Kidney epithelial cell (primary cell): ENCODE measurements at regions not wholly inside any gene's neighbourhood (a gene's known extent, or its start where the extent isn't known, plus 50 kb on each side); places are given as distances from the start of the nearest gene placed in this dataset.

Experiments
- DNase-seq: peaks from one replicate; pipeline ENCODE4 v3.0.0-alpha.2; 2010; ENCODE audit warnings: low read depth
- H3K27me3 ChIP-seq: 2 replicates; pipeline ENCODE4 v1.6.0; 2011; ENCODE audit warnings: low read length; ENCODE audit not compliant: control insufficient read depth, insufficient read depth
- H3K36me3 ChIP-seq: 2 replicates; pipeline ENCODE4 v1.5.1; 2011; ENCODE audit warnings: low read length; ENCODE audit not compliant: control insufficient read depth, insufficient read depth
- H3K4me3 ChIP-seq: 2 replicates; pipeline ENCODE4 v1.5.1; 2011; ENCODE audit warnings: low read depth, mild to moderate bottlenecking, control low read depth, low read length
- TF ChIP-seq, protein P1 (sequence below): IDR thresholded peaks from 2 replicates; pipeline ENCODE4 v1.5.1; 2011; ENCODE audit warnings: mild to moderate bottlenecking, moderate library complexity, low read length, control low read depth, inconsistent platforms; ENCODE audit not compliant: insufficient read depth, poor library complexity, severe bottlenecking

DNA sequence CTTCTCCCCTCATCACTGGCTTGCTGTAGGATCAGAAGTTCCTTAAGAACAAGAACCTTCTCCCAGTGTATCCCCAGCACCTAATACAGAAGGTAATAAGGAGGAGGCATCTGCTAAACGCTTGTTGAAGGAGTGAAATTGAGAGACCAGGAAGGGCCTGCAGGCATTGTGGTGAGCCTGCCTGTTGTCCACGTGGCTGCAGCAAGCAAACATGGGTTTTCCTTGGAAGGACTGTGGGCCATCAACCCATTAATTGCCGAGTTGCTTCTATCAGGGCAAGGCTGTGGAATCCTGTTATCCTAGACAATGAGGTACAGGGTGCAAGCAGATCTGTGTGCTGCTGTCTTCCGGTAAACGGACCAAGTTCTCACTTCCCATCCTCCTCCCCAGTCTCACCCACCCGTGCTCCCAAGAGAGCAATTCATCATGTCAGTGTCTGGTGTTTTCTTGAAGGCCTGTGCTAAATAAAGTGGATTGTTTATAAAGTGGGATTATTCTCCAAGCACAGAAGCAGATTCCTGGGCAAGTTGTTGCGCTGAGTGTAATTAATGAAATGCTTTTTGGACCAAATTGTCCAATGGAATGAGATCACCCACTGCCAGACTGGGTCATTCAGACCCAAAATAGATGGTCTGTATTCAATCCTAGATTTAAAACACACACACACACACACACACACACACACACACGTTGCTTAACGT lies 164.6 kb upstream of the CDYL start:
- no peaks in the 10 kb centered on the region for H3K36me3 ChIP-seq
- DNase-seq: no peak
- TF ChIP-seq, protein P1, sequence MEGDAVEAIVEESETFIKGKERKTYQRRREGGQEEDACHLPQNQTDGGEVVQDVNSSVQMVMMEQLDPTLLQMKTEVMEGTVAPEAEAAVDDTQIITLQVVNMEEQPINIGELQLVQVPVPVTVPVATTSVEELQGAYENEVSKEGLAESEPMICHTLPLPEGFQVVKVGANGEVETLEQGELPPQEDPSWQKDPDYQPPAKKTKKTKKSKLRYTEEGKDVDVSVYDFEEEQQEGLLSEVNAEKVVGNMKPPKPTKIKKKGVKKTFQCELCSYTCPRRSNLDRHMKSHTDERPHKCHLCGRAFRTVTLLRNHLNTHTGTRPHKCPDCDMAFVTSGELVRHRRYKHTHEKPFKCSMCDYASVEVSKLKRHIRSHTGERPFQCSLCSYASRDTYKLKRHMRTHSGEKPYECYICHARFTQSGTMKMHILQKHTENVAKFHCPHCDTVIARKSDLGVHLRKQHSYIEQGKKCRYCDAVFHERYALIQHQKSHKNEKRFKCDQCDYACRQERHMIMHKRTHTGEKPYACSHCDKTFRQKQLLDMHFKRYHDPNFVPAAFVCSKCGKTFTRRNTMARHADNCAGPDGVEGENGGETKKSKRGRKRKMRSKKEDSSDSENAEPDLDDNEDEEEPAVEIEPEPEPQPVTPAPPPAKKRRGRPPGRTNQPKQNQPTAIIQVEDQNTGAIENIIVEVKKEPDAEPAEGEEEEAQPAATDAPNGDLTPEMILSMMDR: no peak
- H3K4me3 ChIP-seq: no peak overlapping the region
- H3K27me3 ChIP-seq: peaks cover 4% of the 10 kb centered on the region

DNA sequence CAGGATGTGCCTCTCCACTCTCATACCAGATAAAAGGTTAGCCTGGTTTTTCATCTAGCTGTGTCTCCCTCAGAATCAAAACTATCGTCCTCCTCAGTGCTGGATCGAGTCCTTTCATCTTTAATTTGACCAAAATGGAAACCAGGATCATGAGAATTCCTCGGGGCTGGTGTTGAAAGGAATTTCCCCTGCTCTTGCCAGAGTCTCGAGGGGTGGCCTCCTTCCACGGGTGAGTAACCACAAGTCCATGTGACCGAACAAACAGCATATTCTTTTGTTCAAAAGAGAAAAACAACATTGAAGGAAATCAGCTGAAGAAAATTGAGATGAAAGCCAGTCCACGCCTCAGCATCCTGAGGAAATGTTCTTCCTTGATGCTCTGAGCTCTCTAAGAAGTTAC lies 165.9 kb upstream of the CDYL start:
- H3K27me3 ChIP-seq: peaks cover 4% of the 10 kb centered on the region
- DNase-seq: peak; percentile 50
- TF ChIP-seq, protein P1: no peak

DNA sequence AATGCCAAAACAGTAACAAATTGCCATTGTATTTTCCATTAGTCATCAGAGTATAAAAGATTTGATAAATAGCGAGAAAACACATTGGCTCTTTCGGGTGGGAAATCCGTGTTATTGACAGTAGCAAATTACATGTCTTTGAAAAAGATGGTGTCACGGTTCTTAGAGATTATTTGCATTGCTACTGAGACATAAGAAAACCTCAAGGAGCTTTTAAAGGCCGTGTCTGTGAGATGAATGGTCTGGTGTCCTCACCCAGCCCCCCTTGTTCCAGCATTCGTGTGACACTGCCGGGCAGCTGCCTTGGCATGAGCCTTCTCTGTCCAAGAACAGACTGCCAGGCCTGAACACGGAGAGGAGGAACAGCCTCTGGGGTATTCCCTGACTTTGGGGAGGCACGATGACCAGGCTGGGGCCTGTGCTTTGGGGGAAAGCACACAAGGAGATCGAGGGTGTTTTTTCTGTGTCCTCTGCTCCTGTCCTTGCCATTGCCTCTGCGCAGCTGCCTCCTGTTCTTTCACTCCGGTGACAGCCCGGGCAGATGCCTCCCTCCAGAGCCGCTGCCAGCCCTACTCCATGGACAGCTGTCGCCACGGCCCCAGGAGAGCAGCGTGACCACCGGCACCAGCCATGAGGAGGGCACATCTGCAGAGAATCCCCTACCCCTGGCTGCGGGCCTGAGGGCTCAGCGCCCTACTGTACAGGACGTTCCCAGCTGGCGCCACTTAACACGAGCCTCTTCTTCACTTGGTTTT lies 167.7 kb upstream of the CDYL start:
- no peaks in the 10 kb centered on the region for H3K36me3 ChIP-seq
- TF ChIP-seq, protein P1: no peak
- H3K4me3 ChIP-seq: no peak overlapping the region
- DNase-seq: no peak
- no peaks in the 10 kb centered on the region for H3K27me3 ChIP-seq

More for the DNA sequence above, 165.9 kb upstream of the CDYL start:
- Histone ChIP-seq H3K36me3 (no peaks in the 10 kb centered on the region), H3K4me3 (no peak overlapping the region)

DNA sequence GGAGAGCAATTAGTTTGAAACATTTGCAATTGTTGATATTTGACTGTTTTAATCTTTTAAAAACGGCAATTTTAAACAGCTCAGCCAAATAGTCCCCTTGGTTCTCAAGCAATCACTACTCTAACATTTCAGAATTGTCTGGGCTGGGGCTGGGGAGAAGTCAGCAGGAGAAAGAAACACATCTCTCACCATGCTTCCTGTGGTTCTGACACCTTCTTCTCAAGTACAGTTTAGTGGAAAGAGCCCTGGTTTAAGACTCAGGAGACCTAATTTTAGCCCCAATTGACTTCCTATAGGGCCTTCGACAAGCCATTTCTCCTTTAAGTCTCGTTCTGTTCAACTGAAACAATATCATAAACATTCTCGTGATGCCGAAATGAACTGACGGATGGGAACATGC lies 168.4 kb upstream of the CDYL start:
- no peak for DNase-seq
- H3K36me3 ChIP-seq: no peaks in the 10 kb centered on the region
- no peak overlapping the region for H3K4me3 ChIP-seq
- TF ChIP-seq, protein P1: no peak
- no peaks in the 10 kb centered on the region for H3K27me3 ChIP-seq

DNA sequence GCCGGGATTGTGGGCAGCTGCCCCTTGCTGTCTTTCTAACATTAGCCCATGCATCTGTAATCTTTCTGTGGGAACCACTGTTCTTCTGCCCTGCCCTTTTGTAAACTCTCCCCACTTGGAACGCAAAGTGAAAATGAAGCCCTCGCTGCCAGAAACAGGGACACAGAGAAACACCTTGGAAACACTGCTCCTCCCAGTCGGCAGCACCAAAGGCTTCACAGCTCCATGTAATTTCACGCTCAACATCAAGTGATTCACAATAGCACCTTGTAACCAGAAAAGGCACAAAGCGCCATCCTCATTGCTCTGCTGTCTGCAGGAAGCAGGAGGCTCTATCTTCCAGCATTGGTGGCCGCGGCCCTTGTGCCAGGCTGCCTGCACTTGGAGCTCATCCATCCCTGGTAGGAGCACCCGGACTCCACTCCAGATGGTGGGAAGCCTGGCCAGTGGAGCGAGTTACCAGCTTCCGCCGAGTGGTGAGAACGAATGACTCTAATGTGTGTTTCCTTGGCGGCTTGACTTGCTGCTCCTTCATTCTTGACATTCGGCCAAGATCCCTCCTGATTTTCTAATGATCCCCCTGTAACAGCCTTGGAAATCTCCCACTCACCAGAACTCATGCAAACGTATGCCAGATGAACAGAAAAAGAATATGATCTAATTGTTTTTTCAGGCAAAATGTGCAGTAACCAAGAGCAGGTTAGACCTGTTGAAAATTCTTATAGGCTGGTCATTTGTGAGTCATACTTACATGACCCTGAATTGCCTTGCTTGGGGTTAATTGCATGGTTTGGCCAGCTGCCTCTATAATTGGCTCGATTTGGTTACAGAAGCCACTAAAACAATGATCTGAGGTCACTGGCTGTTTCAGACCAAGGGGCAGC lies 169.1 kb upstream of the CDYL start:
- peak; percentile 88 for DNase-seq
- H3K4me3 ChIP-seq: no peak overlapping the region
- TF ChIP-seq, protein P1: no peak
- H3K27me3 ChIP-seq: no peaks in the 10 kb centered on the region
- no peaks in the 10 kb centered on the region for H3K36me3 ChIP-seq
